ENCODE measurements at regions not wholly inside any gene's neighbourhood (a gene's known extent, or its start where the extent isn't known, plus 50 kb on each side); places are given as distances from the start of the nearest gene placed in this dataset.

GRCh38 chr1:81430236-81430938 lies 370.3 kb upstream of the ADGRL2 start:
- TF ChIP-seq CTCF (IDR thresholded peaks at IDR 0.05) (no peak), POLR2A (IDR thresholded peaks at IDR 0.05) (no peak), POLR2AphosphoS5 (IDR thresholded peaks at IDR 0.05) (no peak)

All from prostate gland (tissue), 2 donors.